ENCODE measurements at regions not wholly inside any gene's neighbourhood (a gene's known extent, or its start where the extent isn't known, plus 50 kb on each side); places are given as distances from the start of the nearest gene placed in this dataset.
"Not testable (repeated sequence)": the region's sequence is repeated elsewhere in the genome, so short reads cannot be mapped to it uniquely, and the experiment has no call there.

GRCh38 chr4:15162465-15163283 is 160.4 kb downstream of the CPEB2 start:
- peak; percentile 39 for DNase-seq (ENCODE audit: low read depth, low spot score)

- no peak for DNase-seq (ENCODE audit: low read depth, low spot score)
Observed at GRCh38 chr4:15163284-15163645, 161.0 kb downstream of the CPEB2 start.

- no peak for DNase-seq (ENCODE audit: low read depth, low spot score)
Observed at GRCh38 chr4:15164571-15164970, 162.3 kb downstream of the CPEB2 start.

- DNase-seq (ENCODE audit: low read depth, low spot score) = no peak
Observed at GRCh38 chr4:15167743-15168142, 165.5 kb downstream of the CPEB2 start.

- DNase-seq (ENCODE audit: low read depth, low spot score) = no peak
Observed at GRCh38 chr4:15168759-15169158, 166.5 kb downstream of the CPEB2 start.

- no peak for DNase-seq (ENCODE audit: low read depth, low spot score)
Observed at GRCh38 chr4:15171725-15172124, 169.4 kb downstream of the CPEB2 start.

GRCh38 chr4:15173251-15173650 is 171.0 kb downstream of the CPEB2 start:
- no peak for DNase-seq (ENCODE audit: low read depth, low spot score)

GRCh38 chr4:15174168-15174567 is 171.9 kb downstream of the CPEB2 start:
- DNase-seq (ENCODE audit: low read depth, low spot score) = not testable (repeated sequence)

GRCh38 chr4:15179842-15180241 is 177.6 kb downstream of the CPEB2 start:
- not testable (repeated sequence) for DNase-seq (ENCODE audit: low read depth, low spot score)

GRCh38 chr4:15182600-15183220 is 180.4 kb downstream of the CPEB2 start:
- DNase-seq (ENCODE audit: low read depth, low spot score) = no peak

GRCh38 chr4:15186149-15186548 is 183.9 kb downstream of the CPEB2 start:
- no peak for DNase-seq (ENCODE audit: low read depth, low spot score)

GRCh38 chr4:15186806-15187205 is 184.5 kb downstream of the CPEB2 start:
- no peak for DNase-seq (ENCODE audit: low read depth, low spot score)

- no peak for DNase-seq (ENCODE audit: low read depth, low spot score)
Observed at GRCh38 chr4:15188605-15189539, 186.6 kb downstream of the CPEB2 start.

GRCh38 chr4:15194520-15194919 is 192.2 kb downstream of the CPEB2 start:
- DNase-seq (ENCODE audit: low read depth, low spot score) = no peak

- peak; percentile 69 for DNase-seq (ENCODE audit: low read depth, low spot score)
Observed at GRCh38 chr4:15197005-15197404, 194.7 kb downstream of the CPEB2 start.

GRCh38 chr4:15198070-15198727 is 195.9 kb downstream of the CPEB2 start:
- DNase-seq (ENCODE audit: low read depth, low spot score) = peak; percentile 46

GRCh38 chr4:15201782-15202181 is 199.5 kb downstream of the CPEB2 start:
- DNase-seq (ENCODE audit: low read depth, low spot score) = no peak

- DNase-seq (ENCODE audit: low read depth, low spot score) = no peak
Observed at GRCh38 chr4:15202481-15202880, 200.2 kb downstream of the CPEB2 start.

GRCh38 chr4:15206526-15206925 is 204.2 kb downstream of the CPEB2 start:
- not testable (repeated sequence) for DNase-seq (ENCODE audit: low read depth, low spot score)

- DNase-seq (ENCODE audit: low read depth, low spot score) = no peak
Observed at GRCh38 chr4:15213302-15213970, 211.2 kb downstream of the CPEB2 start.

GRCh38 chr4:15215109-15215508 is 212.7 kb upstream of the C1QTNF7 start:
- DNase-seq (ENCODE audit: low read depth, low spot score) = no peak

Data from ELF-1 (cell line).